ENCODE measurements at regions not wholly inside any gene's neighbourhood (a gene's known extent, or its start where the extent isn't known, plus 50 kb on each side); places are given as distances from the start of the nearest gene placed in this dataset.

DNA sequence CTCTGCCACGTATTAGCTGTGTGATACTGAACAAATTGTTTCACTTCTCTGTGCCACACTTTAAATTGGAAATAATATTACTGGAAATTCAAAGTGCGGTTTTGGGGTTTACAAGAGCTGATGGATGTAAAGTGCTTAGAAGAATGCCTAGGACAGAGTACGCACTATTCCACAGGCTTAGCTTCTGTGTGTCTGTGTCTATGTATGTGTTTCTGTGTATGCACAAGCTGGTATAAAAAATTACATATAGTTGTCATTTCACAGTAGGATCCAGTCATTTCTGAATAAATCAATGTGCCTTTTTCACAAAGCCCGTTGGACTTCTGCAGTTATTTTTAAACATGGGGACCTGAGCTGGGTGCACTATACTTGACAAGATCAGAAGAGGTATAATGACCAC, 370.4 kb downstream of the TUSC7 start:
- no peak for TF ChIP-seq POLR2A (IDR thresholded peaks at IDR 0.05)
- TF ChIP-seq, protein P1, sequence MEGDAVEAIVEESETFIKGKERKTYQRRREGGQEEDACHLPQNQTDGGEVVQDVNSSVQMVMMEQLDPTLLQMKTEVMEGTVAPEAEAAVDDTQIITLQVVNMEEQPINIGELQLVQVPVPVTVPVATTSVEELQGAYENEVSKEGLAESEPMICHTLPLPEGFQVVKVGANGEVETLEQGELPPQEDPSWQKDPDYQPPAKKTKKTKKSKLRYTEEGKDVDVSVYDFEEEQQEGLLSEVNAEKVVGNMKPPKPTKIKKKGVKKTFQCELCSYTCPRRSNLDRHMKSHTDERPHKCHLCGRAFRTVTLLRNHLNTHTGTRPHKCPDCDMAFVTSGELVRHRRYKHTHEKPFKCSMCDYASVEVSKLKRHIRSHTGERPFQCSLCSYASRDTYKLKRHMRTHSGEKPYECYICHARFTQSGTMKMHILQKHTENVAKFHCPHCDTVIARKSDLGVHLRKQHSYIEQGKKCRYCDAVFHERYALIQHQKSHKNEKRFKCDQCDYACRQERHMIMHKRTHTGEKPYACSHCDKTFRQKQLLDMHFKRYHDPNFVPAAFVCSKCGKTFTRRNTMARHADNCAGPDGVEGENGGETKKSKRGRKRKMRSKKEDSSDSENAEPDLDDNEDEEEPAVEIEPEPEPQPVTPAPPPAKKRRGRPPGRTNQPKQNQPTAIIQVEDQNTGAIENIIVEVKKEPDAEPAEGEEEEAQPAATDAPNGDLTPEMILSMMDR (IDR thresholded peaks at IDR 0.05), result no peak

All from right lobe of liver (tissue), 4 donors.